Aorta (tissue), 5 donors: ENCODE measurements at regions not wholly inside any gene's neighbourhood (a gene's known extent, or its start where the extent isn't known, plus 50 kb on each side); places are given as distances from the start of the nearest gene placed in this dataset.
"Not testable (repeated sequence)": the region's sequence is repeated elsewhere in the genome, so short reads cannot be mapped to it uniquely, and the experiment has no call there.

Source experiments
- ATAC-seq: fragments of 200-7000 bp; cut with Tn5 transposase; one replicate; pipeline ENCODE4 v1.9.1; 2022; ENCODE audit warnings: moderate library complexity; ENCODE audit not compliant: low FRiP score
- DNase-seq, 2 donors: peaks; one replicate each; pipeline ENCODE4 v3.0.0-alpha.2; 2020
- H3K27ac ChIP-seq, 2 donors: one replicate each; pipeline ENCODE4 v1.5.1; 2013; ENCODE audit warnings: low read length in 2 of 2, mild to moderate bottlenecking in 2 of 2, moderate library complexity in 2 of 2, control low read depth in 1 of 2, inconsistent platforms in 1 of 2, low read depth in 1 of 2
- H3K27me3 ChIP-seq, 2 donors: one replicate each; pipeline ENCODE4 v1.6.1; 2013; ENCODE audit warnings: control low read depth in 1 of 2, low read length in 1 of 2, mild to moderate bottlenecking in 1 of 2, moderate library complexity in 1 of 2; ENCODE audit not compliant: insufficient read depth in 2 of 2, control insufficient read depth in 1 of 2
- H3K36me3 ChIP-seq, 2 donors: one replicate each; pipeline ENCODE4 v1.6.1; 2013; ENCODE audit warnings: control low read depth in 1 of 2, low read length in 1 of 2, mild to moderate bottlenecking in 1 of 2; ENCODE audit not compliant: insufficient read depth in 2 of 2, control insufficient read depth in 1 of 2
- H3K4me1 ChIP-seq, 2 donors: one replicate each; pipeline ENCODE4 v1.6.1; 2013; ENCODE audit warnings: low read length in 2 of 2, control low read depth in 1 of 2, mild to moderate bottlenecking in 1 of 2, moderate library complexity in 1 of 2; ENCODE audit not compliant: insufficient read depth in 2 of 2, control insufficient read depth in 1 of 2
- H3K4me3 ChIP-seq, 2 donors: one replicate each; pipeline ENCODE4 v1.5.1; 2013; ENCODE audit warnings: low read length in 2 of 2, control low read depth in 1 of 2, mild to moderate bottlenecking in 1 of 2
- H3K9me3 ChIP-seq: one replicate; pipeline ENCODE4 v1.6.1; 2013; ENCODE audit warnings: mild to moderate bottlenecking, low read length; ENCODE audit not compliant: control insufficient read depth
- WGBS, 2 donors: extraction: QIAGEN DNeasy Blood & Tissue Kit; methylation state at CpG; one replicate each; pipeline ENCODE4 v1.1.7; 2013; 5-methylcytosine and 5-hydroxymethylcytosine counted together
- intact Hi-C, 2 donors: fragments of 100-400 bp; cut with DNase I; formaldehyde crosslinking; loops; one replicate each; pipeline versions ENCODE4 v1.14.2 to v1.15.0; 2022
- donor health status: healthy with polysubstance abuse.
- donor health status: Bipolar disorder and iron deficiency.
- donor health status: DM: no; HTN: no; CAD: no.
- donor health status: DM: no; HTN: no; CAD: no.
- donor health status: DM: yes; HTN: yes; CAD: no.

- H3K4me3 ChIP-seq, H3K36me3 ChIP-seq, ATAC-seq, H3K27me3 ChIP-seq, DNase-seq, H3K27ac ChIP-seq, H3K9me3 ChIP-seq, H3K4me1 ChIP-seq, intact Hi-C loops: not testable (repeated sequence)
- WGBS, 2 donors = 91 to 94% methylated on average over 3 of the region's 3 CpGs
Measured at GRCh38 chr5:2862176-2862575, 110.7 kb upstream of the IRX2 start.

GRCh38 chr5:2861605-2862004 lies 110.1 kb upstream of the IRX2 start:
- WGBS, 2 donors = 26 to 35% methylated on average over 7 of the region's 7 CpGs
- no peaks in the 10 kb centered on the region for H3K4me1 ChIP-seq
- no peak overlapping the region for H3K27ac ChIP-seq
- DNase-seq (no peak), ATAC-seq (no peak)
- intact Hi-C loops = no loop called here
- no peak overlapping the region for H3K4me3 ChIP-seq
- H3K9me3 ChIP-seq = no peaks in the 10 kb centered on the region
- no peaks in the 10 kb centered on the region for H3K36me3 ChIP-seq
- H3K27me3 ChIP-seq = no peaks in the 10 kb centered on the region

GRCh38 chr5:2860101-2860500 lies 108.6 kb upstream of the IRX2 start:
- Histone ChIP-seq H3K36me3 (no peaks in the 10 kb centered on the region), H3K4me3 (no peak overlapping the region), H3K9me3 (no peaks in the 10 kb centered on the region), H3K27ac (no peak overlapping the region), H3K27me3 (no peaks in the 10 kb centered on the region), H3K4me1 (no peaks in the 10 kb centered on the region)
- intact Hi-C loops = no loop called here
- WGBS, 2 donors = 39 to 46% methylated on average over 10 of the region's 10 CpGs
- DNase-seq (no peak), ATAC-seq (no peak)

GRCh38 chr5:2857837-2858236 lies 106.4 kb upstream of the IRX2 start:
- H3K9me3 ChIP-seq = no peaks in the 10 kb centered on the region
- no peak overlapping the region for H3K4me3 ChIP-seq
- H3K27me3 ChIP-seq = no peaks in the 10 kb centered on the region
- intact Hi-C loops = no loop called here
- no peak overlapping the region for H3K27ac ChIP-seq
- WGBS, 2 donors = 51 to 54% methylated on average over 2 of the region's 2 CpGs
- no peaks in the 10 kb centered on the region for H3K4me1 ChIP-seq
- peak; percentile 38 for ATAC-seq
- no peak for DNase-seq
- no peaks in the 10 kb centered on the region for H3K36me3 ChIP-seq

- H3K9me3 ChIP-seq = no peaks in the 10 kb centered on the region
- H3K4me1 ChIP-seq = no peaks in the 10 kb centered on the region
- no peak overlapping the region for H3K27ac ChIP-seq
- no peaks in the 10 kb centered on the region for H3K27me3 ChIP-seq
- 86 to 90% methylated on average over 13 of the region's 13 CpGs for WGBS, 2 donors
- intact Hi-C loops = no loop called here
- no peak overlapping the region for H3K4me3 ChIP-seq
- H3K36me3 ChIP-seq = no peaks in the 10 kb centered on the region
- DNase-seq (no peak), ATAC-seq (no peak)
Measured at GRCh38 chr5:2856206-2856605, 104.7 kb upstream of the IRX2 start.

GRCh38 chr5:2852446-2852845 lies 101.0 kb upstream of the IRX2 start:
- ATAC-seq (no peak), DNase-seq (no peak)
- H3K27me3 ChIP-seq = no peaks in the 10 kb centered on the region
- H3K4me3 ChIP-seq = no peak overlapping the region
- WGBS, 2 donors = 71 to 83% methylated on average over 1 of the region's 1 CpG
- H3K9me3 ChIP-seq = no peaks in the 10 kb centered on the region
- no peaks in the 10 kb centered on the region for H3K36me3 ChIP-seq
- H3K4me1 ChIP-seq = no peaks in the 10 kb centered on the region
- H3K27ac ChIP-seq = no peak overlapping the region
- intact Hi-C loops = no loop called here

- DNase-seq (no peak), ATAC-seq (no peak)
- H3K4me3 ChIP-seq = no peak overlapping the region
- H3K27me3 ChIP-seq = no peaks in the 10 kb centered on the region
- no peaks in the 10 kb centered on the region for H3K9me3 ChIP-seq
- no peaks in the 10 kb centered on the region for H3K36me3 ChIP-seq
- H3K27ac ChIP-seq = no peak overlapping the region
- WGBS, 2 donors = 75 to 77% methylated on average over 5 of the region's 5 CpGs
- intact Hi-C loops = no loop called here
- no peaks in the 10 kb centered on the region for H3K4me1 ChIP-seq
Measured at GRCh38 chr5:2851895-2852294, 100.4 kb upstream of the IRX2 start.

GRCh38 chr5:2849429-2849828 lies 98.0 kb upstream of the IRX2 start:
- no peaks in the 10 kb centered on the region for H3K27me3 ChIP-seq
- H3K4me1 ChIP-seq = no peaks in the 10 kb centered on the region
- 74 to 78% methylated on average over 6 of the region's 6 CpGs for WGBS, 2 donors
- no peak for ATAC-seq
- H3K9me3 ChIP-seq = no peaks in the 10 kb centered on the region
- no peak overlapping the region for H3K4me3 ChIP-seq
- no peak overlapping the region for H3K27ac ChIP-seq
- no peaks in the 10 kb centered on the region for H3K36me3 ChIP-seq
- intact Hi-C loops = no loop called here
- no peak for DNase-seq

GRCh38 chr5:2848619-2849018 lies 97.1 kb upstream of the IRX2 start:
- intact Hi-C loops = no loop called here
- Histone ChIP-seq H3K27me3 (no peaks in the 10 kb centered on the region), H3K4me1 (no peaks in the 10 kb centered on the region), H3K27ac (no peak overlapping the region), H3K4me3 (no peak overlapping the region), H3K9me3 (no peaks in the 10 kb centered on the region), H3K36me3 (no peaks in the 10 kb centered on the region)
- ATAC-seq (no peak), DNase-seq (no peak)
- 63% methylated on average over 11 of the region's 11 CpGs for WGBS, 2 donors
